Forelimb muscle (tissue), 1 donor: ENCODE measurements at regions not wholly inside any gene's neighbourhood (a gene's known extent, or its start where the extent isn't known, plus 50 kb on each side); places are given as distances from the start of the nearest gene placed in this dataset.

Experiments
- DNase-seq: peaks from one replicate; pipeline ENCODE4 v3.0.0-alpha.2; 2013; ENCODE audit warnings: low read depth

GRCh38 chr5:143561219-143561618 lies 157.7 kb upstream of the NR3C1 start:
- no peak for DNase-seq

- no peak for DNase-seq
Observed at GRCh38 chr5:143560378-143560777, 156.9 kb upstream of the NR3C1 start.

GRCh38 chr5:143559586-143560109 lies 156.2 kb upstream of the NR3C1 start:
- no peak for DNase-seq

GRCh38 chr5:143558048-143558447 lies 154.6 kb upstream of the NR3C1 start:
- DNase-seq = no peak

- DNase-seq = no peak
Observed at GRCh38 chr5:143557061-143557818, 153.8 kb upstream of the NR3C1 start.

- no peak for DNase-seq
Observed at GRCh38 chr5:143554918-143555477, 151.5 kb upstream of the NR3C1 start.

GRCh38 chr5:143554187-143554717 lies 150.8 kb upstream of the NR3C1 start:
- no peak for DNase-seq

- no peak for DNase-seq
Observed at GRCh38 chr5:143552680-143553079, 149.2 kb upstream of the NR3C1 start.

GRCh38 chr5:143551820-143552251 lies 148.3 kb upstream of the NR3C1 start:
- DNase-seq = no peak

- no peak for DNase-seq
Observed at GRCh38 chr5:143550986-143551630, 147.6 kb upstream of the NR3C1 start.

- DNase-seq = no peak
Observed at GRCh38 chr5:143547342-143547741, 143.9 kb upstream of the NR3C1 start.

- DNase-seq = no peak
Observed at GRCh38 chr5:143546394-143546793, 142.9 kb upstream of the NR3C1 start.

- DNase-seq = no peak
Observed at GRCh38 chr5:143544606-143545005, 141.1 kb upstream of the NR3C1 start.

- no peak for DNase-seq
Observed at GRCh38 chr5:143543358-143544255, 140.1 kb upstream of the NR3C1 start.

GRCh38 chr5:143542798-143543144 lies 139.3 kb upstream of the NR3C1 start:
- no peak for DNase-seq

GRCh38 chr5:143541943-143542797 lies 138.7 kb upstream of the NR3C1 start:
- DNase-seq = no peak

GRCh38 chr5:143539742-143540141 lies 136.3 kb upstream of the NR3C1 start:
- DNase-seq = no peak

- no peak for DNase-seq
Observed at GRCh38 chr5:143537056-143537455, 133.6 kb upstream of the NR3C1 start.

- no peak for DNase-seq
Observed at GRCh38 chr5:143536364-143536763, 132.9 kb upstream of the NR3C1 start.

- DNase-seq = no peak
Observed at GRCh38 chr5:143534761-143535154, 131.3 kb upstream of the NR3C1 start.
